NCI-H1694 treated with DMSO at 0.1 percent for 48 hours (cell line): ENCODE measurements at regions not wholly inside any gene's neighbourhood (a gene's known extent, or its start where the extent isn't known, plus 50 kb on each side); places are given as distances from the start of the nearest gene placed in this dataset.

Experiments
- DNase-seq: peaks from one replicate; lab custom pipeline; 2025; lab: John Stamatoyannopoulos, UW

DNA sequence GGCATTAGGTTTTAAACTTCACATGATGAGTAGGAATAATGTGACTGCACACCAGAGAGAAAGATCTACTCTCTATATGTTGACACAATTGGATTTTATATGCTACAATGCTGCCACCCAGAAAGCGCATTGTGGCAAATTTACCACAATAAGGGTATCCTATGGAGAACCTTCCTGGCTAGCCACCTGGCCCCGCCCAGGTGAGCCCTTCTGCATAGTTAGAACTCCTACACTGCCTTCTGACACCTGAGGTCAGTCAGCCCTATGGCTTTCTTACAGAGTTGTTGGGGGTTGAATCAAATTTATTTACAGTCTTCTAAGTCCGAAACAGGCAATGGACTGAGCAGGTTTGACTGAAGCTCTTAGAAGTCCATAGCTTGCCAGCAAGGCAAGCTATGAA lies 153.8 kb upstream of the S100G start:
- DNase-seq: no peak

DNA sequence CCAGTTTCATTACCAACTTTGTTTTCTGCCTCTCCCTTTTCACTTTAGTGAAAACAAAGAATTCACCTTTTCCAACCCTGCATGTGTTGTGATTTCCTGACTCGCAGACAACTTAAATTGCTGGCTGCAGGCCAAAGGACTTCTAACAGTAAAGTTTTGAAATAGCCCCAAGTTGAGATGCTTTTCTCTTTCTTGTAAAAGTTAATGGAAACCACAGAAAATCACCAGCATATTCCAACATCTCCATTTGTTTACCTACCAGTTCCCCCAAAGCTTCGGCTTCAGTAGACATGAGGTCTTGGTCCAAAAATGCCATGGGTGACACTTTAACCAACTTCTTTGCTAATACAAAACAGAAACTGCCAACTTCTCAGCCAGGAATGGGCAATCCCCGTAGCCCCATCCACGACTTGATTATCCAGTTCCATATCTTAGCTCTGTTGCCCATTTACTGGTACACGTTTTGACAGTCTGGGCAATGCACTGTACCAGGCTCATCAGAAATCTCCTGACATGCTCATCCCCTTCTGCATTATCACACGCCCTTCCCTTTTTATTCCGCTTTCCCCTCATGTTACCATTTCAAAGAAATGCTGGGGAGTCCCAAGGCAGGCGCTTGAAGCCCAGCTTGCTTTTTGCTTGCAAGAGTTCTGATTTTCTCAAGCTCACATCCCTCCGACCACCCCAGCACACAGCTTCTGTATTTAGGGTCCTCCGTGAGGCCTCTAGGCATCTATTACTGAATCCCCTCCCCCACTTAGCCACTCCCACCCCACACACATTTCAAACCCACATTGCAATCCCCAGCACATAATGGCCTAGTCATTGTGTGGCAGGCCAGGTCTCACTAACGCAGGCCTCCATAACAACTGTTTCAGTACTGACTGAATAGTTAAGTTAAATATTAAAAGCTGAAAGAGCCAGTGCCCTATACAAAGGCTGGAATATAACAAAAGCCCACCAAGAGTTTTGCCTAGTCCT lies 137.9 kb upstream of the S100G start:
- no peak for DNase-seq

DNA sequence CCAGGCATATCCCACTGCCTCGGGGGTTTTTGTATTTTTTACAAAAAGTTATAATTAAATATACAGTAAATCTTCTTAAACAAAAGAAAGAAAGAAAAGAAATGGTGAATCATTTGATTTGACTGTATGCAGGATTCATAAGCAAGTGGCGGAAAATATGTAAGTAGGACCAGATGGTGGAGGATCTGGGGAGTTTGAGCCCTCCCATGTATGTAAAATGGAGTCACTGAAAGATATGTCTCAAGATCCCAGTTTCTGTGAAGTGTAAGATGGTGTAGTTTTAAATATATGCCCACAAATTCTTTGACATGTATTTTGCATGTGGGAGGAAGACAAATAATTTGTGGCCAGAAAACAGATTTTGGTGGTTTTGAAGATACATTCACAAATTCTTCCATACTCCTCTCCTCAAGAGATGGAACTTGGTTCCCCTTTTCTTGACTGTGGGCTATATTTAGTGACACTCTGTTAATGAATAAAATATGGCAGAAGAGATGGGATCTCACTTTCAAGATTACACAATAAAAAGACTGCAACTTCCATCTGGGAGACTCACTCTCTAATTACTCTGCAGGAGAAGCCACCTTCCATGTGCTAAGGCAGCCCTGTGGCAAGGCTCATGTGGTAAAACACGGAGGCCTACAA lies 133.6 kb upstream of the S100G start:
- no peak for DNase-seq

DNA sequence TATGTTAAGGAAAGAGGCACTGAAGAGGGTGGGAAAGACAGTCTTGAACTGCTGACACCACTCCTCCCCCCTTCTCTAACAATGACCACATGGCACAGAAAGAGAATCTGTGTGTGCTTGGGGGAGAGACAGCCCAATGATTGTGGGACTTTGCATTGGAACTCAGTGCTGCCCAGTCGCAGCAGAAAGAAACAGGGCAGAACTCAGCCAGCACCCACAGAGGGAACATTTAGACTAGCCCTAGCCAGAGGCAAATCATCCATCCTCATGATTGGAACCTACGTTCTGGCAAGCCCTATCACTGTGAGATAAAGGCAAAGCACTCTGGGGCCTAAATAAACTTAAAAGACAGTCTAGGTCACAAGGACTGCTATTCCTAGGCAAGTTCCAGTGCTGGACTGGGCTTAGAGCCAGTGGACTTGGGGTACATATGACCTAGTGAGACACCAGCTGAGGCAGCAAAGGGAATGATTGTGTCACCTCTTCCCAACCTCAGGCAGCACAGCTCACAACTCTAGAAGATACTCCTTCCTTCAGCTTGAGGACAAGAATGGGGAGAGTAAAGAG lies 132.8 kb upstream of the S100G start:
- DNase-seq: no peak

DNA sequence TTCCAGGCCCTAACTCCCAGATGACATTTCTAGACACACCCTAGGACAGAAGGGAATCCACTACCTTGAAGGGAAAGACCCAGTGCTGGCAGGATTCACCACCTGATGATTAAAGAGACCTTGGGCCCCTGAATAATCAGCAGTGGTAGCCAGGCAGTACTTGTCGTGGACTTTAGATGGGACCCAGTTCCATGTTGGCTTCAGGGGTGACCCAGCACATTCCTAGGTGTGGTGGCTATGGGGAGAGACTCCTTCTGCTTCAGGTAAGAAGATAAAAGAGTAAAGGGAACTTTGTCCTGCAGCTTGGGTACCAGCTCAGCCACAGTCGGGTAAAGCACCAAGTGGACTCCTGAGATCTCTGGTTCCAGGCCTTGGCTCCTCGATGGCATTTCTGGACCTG lies 131.8 kb upstream of the S100G start:
- no peak for DNase-seq

DNA sequence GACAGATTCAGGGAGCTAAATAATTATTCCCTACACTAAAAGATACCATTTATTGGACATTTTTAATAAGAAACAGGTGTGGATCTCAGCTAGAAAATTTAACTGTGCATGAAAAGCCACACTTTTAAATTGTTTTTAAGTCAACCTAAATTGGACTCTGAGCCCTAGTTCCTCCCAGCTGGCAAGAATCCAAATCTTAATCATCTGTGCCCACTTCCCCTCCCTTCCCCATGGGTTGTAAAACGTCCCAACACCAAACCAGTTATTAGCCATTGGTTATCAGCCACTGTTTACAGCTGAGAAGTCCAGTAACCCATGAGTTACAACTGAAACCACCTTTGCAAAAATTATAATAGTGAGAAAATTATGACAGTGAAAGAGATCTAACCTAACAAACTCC lies 125.6 kb upstream of the S100G start:
- DNase-seq: no peak

DNA sequence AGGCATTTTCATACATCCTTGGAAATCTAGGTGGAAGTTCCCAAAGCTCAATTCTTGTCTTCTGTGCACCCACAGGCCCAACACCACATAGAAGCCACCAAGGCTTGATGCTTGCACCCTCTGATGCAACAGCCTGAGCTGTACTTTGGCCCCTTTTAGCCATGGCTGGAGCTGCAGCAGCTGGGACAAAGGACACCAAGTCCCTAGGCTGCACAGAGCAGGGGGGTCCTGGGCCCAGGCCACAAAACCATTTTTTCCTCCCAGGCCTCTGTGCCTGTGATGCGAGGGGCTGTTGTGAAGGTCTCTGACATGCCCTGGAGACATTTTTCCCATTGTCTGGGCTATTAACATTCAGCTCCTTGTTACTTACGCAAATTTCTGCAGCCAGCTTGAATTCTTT lies 124.0 kb upstream of the S100G start:
- no peak for DNase-seq

DNA sequence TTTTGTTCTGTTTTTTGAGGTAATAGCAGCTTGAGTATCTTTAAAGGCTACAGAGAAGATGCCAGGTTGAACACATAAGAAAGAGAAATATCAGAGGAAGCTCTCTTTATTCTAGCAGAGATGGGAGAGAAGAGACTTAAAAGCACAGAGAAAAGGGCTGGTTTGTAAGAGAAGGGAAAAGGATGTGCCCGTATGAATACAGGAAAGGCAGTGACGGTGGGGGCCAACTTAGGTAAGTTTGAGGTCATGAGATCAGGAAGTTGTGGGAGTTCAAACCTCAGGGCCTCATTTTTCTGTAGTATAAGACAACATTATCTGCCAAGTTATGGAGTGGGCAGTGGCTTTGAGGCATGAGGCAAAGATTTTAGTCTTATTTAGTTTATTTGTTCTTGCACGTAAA lies 121.3 kb upstream of the S100G start:
- DNase-seq: no peak
